ENCODE measurements at regions not wholly inside any gene's neighbourhood (a gene's known extent, or its start where the extent isn't known, plus 50 kb on each side); places are given as distances from the start of the nearest gene placed in this dataset.
A peak's percentile ranks its signal among the peaks of the same experiment; 100 is the strongest.

- H3K9ac ChIP-seq (ENCODE audit: extremely low read depth, low read length, poor library complexity, severe bottlenecking), result no peak overlapping the region
- no peak overlapping the region for H3K27ac Mint-ChIP-seq
- H3K27me3 Mint-ChIP-seq (ENCODE audit: insufficient read depth), result no peaks in the 10 kb centered on the region
- no peak overlapping the region for H3K4me3 Mint-ChIP-seq
- H3K36me3 ChIP-seq (ENCODE audit: control insufficient read depth, insufficient read depth, low read length), result no peaks in the 10 kb centered on the region
- H3K27ac ChIP-seq (ENCODE audit: low read depth, low read length), result no peak overlapping the region
- WGBS, 2 experiments (ENCODE audit: insufficient coverage in 1 of 2, insufficient read length in 1 of 2), result 96 to 100% methylated on average over 1 of the region's 1 CpG
- H3K4me1 ChIP-seq (ENCODE audit: control insufficient read depth, insufficient read depth, low read length), result no peaks in the 10 kb centered on the region
- DNase-seq, result no peak
- peaks cover 4% of the 10 kb centered on the region for H3K4me1 Mint-ChIP-seq
- H3K9me3 Mint-ChIP-seq, result peaks cover 11% of the 10 kb centered on the region
- no peak for TF ChIP-seq CTCF (conservative IDR thresholded peaks at IDR 0.05)
- no peaks in the 10 kb centered on the region for H3K27me3 ChIP-seq (ENCODE audit: control insufficient read depth, insufficient read depth, low read length, poor library complexity, severe bottlenecking)
- peaks cover 14% of the 10 kb centered on the region for H3K9me3 ChIP-seq (ENCODE audit: control insufficient read depth, low read length)
- H3K4me3 ChIP-seq (ENCODE audit: low read length), result no peak overlapping the region
- H3K36me3 Mint-ChIP-seq (ENCODE audit: low read depth), result no peaks in the 10 kb centered on the region
These were observed 128.6 kb downstream of the ATOH1 start for GRCh38 chr4:93957186-93957585.

GRCh38 chr4:93960450-93960849 lies 131.9 kb downstream of the ATOH1 start:
- Mint-ChIP-seq H3K4me3 (no peak overlapping the region), H3K36me3 (ENCODE audit: low read depth) (no peaks in the 10 kb centered on the region), H3K27ac (no peak overlapping the region), H3K9me3 (no peaks in the 10 kb centered on the region), H3K27me3 (ENCODE audit: insufficient read depth) (no peaks in the 10 kb centered on the region), H3K4me1 (peaks cover 9% of the 10 kb centered on the region)
- Histone ChIP-seq H3K9me3 (ENCODE audit: control insufficient read depth, low read length) (peaks cover 7% of the 10 kb centered on the region), H3K9ac (ENCODE audit: extremely low read depth, low read length, poor library complexity, severe bottlenecking) (no peak overlapping the region), H3K36me3 (ENCODE audit: control insufficient read depth, insufficient read depth, low read length) (no peaks in the 10 kb centered on the region), H3K27ac (ENCODE audit: low read depth, low read length) (no peak overlapping the region), H3K4me1 (ENCODE audit: control insufficient read depth, insufficient read depth, low read length) (no peaks in the 10 kb centered on the region), H3K4me3 (ENCODE audit: low read length) (no peak overlapping the region), H3K27me3 (ENCODE audit: control insufficient read depth, insufficient read depth, low read length, poor library complexity, severe bottlenecking) (no peaks in the 10 kb centered on the region)
- no peak for DNase-seq
- TF ChIP-seq CTCF (conservative IDR thresholded peaks at IDR 0.05), result no peak

GRCh38 chr4:93960916-93961315 lies 132.4 kb downstream of the ATOH1 start:
- Histone ChIP-seq H3K4me3 (ENCODE audit: low read length) (no peak overlapping the region), H3K36me3 (ENCODE audit: control insufficient read depth, insufficient read depth, low read length) (no peaks in the 10 kb centered on the region), H3K27me3 (ENCODE audit: control insufficient read depth, insufficient read depth, low read length, poor library complexity, severe bottlenecking) (no peaks in the 10 kb centered on the region), H3K4me1 (ENCODE audit: control insufficient read depth, insufficient read depth, low read length) (no peaks in the 10 kb centered on the region), H3K9ac (ENCODE audit: extremely low read depth, low read length, poor library complexity, severe bottlenecking) (no peak overlapping the region), H3K27ac (ENCODE audit: low read depth, low read length) (no peak overlapping the region), H3K9me3 (ENCODE audit: control insufficient read depth, low read length) (peaks cover 2% of the 10 kb centered on the region)
- no peak overlapping the region for H3K4me3 Mint-ChIP-seq
- H3K27ac Mint-ChIP-seq, result no peak overlapping the region
- peaks cover 9% of the 10 kb centered on the region for H3K4me1 Mint-ChIP-seq
- 98 to 100% methylated on average over 2 to 3 of the region's 3 CpGs for WGBS, 2 experiments (ENCODE audit: insufficient coverage in 1 of 2, insufficient read length in 1 of 2)
- DNase-seq, result peak; percentile 44
- TF ChIP-seq CTCF (conservative IDR thresholded peaks at IDR 0.05), result no peak
- no peaks in the 10 kb centered on the region for H3K9me3 Mint-ChIP-seq
- no peaks in the 10 kb centered on the region for H3K36me3 Mint-ChIP-seq (ENCODE audit: low read depth)
- no peaks in the 10 kb centered on the region for H3K27me3 Mint-ChIP-seq (ENCODE audit: insufficient read depth)
